ENCODE measurements at regions not wholly inside any gene's neighbourhood (a gene's known extent, or its start where the extent isn't known, plus 50 kb on each side); places are given as distances from the start of the nearest gene placed in this dataset.

DNA sequence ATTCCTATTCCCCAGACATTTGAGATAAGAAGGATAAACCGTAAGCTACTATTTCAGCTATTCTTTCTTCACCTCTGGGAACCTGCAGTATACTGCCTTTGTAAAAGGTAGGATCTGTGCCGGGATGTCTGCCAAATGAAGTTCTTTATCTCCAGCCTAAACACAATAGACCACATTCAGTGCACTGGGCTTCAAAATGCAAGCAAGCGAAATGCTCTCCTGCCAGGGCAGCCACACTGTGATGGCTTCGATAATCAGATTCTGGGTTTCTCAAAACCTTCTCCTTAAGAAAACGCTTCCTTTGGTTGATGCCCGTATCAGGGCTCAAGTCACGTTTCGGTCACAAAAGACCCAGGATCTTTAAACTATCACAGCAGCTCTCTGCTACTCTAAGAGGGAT is 299.5 kb upstream of the B3GAT1 start:
- FAIRE-seq (no peak), DNase-seq (ENCODE audit: low spot score) (no peak)

DNA sequence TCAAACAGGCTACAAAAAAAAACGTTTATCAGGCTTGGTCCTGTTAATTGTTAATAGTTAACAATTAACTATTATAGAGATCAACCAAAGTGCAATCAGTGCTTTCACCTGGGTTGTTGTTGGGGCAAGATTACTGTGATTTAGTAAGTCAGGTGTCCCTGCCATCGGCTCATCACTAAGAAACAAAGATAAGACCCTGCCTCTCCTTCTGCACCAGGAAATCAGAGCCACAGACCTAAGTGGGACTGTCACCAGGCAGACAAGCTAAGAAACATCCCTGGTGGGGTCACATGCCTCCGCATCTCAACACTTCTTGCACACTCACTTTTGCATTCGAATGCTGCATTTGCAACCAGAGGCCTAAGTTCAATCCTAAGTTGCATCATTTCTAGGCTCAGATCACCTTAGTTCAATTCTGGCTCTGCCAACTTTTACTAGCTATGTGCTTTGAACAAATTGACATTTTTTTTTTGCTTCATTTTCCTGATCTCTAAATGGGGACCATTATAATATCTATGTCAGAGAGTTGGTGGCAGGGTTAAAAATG is 298.9 kb upstream of the B3GAT1 start:
- FAIRE-seq (no peak), DNase-seq (ENCODE audit: low spot score) (no peak)

- no peak for DNase-seq (ENCODE audit: low spot score)
Measured at GRCh38 chr11:134705858-134706257, 293.8 kb upstream of the B3GAT1 start.

DNA sequence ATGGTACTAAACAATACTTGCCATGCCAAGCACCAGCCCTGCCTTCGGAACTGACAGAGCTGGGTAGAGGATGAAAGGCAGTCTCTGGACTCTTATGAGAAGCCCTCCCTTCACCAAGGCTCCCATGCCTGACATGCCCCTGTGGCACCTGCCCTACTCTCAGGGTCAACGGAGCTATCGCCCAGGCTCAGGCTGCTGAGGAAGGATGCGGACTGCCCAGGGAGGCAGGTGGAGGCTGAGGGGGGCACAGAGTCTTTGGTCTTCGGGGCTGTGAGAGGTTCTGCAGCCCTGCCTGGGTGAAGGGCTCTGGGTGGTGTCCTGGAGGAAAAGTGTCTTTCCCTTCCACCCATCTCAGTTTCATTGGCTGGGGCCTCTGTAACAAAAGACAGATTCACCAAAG is 290.8 kb upstream of the B3GAT1 start:
- no peak for DNase-seq (ENCODE audit: low spot score)
- no peak for FAIRE-seq

More at GRCh38 chr11:134705858-134706257, 293.8 kb upstream of the B3GAT1 start:
- no peak for FAIRE-seq

DNA sequence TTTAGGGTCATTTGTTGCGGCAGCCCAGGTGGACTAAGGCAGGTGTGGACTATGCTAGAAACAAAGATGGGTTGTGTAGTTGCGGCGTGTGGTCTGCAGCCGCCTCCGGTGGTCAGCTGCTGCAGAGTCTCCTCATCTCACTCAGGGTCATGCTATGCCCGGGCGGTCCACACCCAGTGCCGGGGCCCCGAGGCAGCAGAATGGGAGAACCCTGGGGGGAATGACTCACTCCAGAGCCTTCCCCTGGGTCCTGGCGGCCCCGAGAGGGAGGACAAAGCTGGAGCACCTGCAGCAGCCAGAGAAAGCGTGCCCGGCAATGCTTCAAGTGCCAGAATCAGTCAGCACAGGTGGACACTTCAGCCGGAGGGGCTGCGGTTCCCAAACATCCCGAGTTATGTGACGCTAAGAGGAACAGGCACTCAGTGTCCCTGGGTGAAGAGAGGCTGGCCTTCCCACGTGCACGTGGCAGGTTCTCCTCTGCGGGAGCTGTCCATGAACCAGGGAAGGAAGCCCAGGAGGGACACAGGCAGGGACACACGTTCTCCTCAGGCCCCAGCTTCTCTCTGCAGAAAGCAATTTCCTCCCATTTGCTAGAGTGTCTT is 289.6 kb upstream of the B3GAT1 start:
- DNase-seq (ENCODE audit: low spot score): no peak
- FAIRE-seq: no peak

DNA sequence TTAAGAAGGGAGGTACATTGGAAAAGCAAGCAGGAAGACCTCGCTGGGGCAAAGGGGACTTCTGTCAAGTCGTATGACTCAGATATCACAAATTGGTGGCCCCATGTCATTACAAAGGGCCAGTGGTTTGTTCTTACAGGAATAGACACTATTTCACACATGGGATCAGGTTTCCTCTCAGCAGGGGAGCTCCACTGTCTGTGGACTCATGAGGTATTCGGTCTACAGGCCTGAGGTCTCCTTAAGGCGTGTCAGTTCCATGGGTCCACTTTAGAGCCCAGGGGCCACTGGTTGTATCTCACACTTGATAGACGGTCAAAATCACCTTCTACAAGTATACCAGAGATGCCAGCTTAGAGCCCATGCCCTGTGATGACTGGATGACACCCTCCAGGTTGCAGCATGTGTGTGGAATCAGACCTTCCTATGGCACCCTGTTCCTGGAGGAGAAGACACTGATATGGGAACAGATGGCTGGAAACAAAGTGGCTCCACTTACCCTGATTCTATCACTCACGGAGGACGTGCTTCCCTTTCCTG is 288.1 kb upstream of the B3GAT1 start:
- DNase-seq (ENCODE audit: low spot score) (no peak), FAIRE-seq (no peak)

DNA sequence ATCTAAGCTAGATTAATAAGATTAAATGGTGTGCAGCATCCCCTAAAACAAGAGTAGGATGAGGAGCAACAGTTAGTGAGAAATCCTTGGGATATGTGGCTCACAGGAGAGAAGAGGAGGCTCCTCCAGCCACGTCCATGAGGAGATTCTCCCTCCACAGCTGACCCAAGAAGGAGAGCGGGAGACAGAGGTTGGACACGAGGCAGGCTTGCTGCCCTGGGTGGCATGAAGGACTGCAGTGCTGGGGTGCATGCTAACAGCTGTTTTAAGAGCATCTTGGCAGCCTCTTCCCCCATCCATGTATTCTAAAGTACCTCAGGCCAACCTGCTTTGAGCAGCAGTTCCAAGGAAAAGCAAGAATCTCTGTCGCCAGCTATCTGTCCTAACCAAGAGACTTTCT is 284.4 kb upstream of the B3GAT1 start:
- DNase-seq (ENCODE audit: low spot score): no peak
- FAIRE-seq: no peak

DNA sequence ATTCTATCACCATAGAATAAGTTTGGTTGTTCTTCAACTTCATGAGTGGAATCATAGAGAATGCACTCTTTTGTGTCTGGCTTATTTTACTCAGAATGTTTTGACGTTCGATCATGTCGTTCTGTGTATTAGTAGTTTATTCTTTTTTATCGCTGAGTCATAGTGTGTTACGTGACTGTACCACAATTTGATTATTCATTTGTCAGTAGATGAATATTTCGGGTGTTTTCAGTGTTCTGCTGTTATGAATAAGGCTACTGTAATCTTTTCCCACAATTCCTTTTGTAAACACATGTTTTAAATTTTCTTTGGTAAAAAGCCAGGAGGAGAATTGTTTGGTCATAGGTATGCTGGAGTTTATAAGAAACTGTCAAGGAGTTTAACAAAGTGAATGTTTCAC is 279.9 kb upstream of the B3GAT1 start:
- DNase-seq (ENCODE audit: low spot score) (no peak), FAIRE-seq (no peak)

- DNase-seq (ENCODE audit: low spot score) (no peak), FAIRE-seq (no peak)
Measured at GRCh38 chr11:134691295-134691873, 279.3 kb upstream of the B3GAT1 start.

DNA sequence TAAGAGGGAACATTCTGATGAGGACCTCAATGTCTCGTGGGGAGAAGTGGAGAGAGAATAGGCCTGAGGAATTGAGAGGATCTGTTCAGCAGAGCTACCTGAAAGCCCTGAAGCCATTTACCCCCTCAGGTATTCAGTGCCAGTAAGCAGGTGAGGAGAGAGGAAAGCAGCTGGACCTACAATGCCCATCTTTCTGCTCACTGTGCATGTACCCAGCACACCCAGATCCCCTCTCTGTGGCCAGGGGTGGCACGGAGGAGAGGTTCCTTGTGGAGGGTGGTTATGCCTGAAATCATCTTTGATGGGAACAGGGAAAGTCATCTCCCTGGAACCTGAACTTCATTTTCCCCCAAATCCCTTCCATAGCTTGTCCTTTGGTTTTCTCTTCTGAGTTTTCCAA is 277.8 kb upstream of the B3GAT1 start:
- DNase-seq (ENCODE audit: low spot score) (no peak), FAIRE-seq (no peak)

DNA sequence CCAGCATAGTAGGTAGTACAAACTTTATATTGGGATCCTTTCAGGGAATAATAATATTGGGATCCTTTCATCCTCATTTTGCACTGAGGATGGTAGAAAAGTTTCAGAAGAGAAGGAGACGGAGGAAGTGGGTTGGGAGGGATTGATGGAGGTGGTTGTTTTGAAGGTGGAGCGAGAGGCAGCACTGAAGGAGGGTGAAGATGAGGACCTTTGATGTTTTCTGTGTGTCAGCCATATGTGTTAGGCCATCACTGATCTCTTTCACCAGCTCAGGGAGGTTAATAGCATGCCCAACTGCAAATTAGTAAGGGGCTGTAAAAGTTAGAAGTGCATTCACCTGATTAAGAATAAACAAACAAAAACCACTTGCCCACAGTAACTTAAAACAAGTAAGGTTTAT is 275.5 kb upstream of the B3GAT1 start:
- no peak for DNase-seq (ENCODE audit: low spot score)
- FAIRE-seq: no peak

GRCh38 chr11:134686460-134687061 is 274.5 kb upstream of the B3GAT1 start:
- FAIRE-seq: no peak
- no peak for DNase-seq (ENCODE audit: low spot score)

GRCh38 chr11:134685793-134686380 is 273.8 kb upstream of the B3GAT1 start:
- DNase-seq (ENCODE audit: low spot score) (no peak), FAIRE-seq (no peak)

DNA sequence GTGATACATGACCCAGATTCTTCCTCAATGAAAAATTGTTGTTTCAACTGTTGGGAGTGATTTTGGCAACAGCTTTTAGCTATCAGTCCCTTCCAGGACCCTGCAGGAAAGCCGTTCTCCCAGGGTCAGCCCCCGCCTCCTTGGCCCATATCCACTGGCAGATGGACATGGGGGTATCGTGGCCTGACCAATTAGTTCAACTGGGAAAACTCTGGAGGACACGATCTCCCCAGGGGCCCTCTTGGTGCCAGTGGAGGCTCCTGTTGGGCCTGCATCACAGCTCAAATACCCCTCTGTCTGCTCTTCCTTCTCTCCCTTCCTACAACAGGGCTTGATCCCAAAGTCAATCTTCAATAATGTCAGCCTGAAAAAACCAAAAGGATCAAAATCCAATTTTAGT is 272.5 kb upstream of the B3GAT1 start:
- DNase-seq (ENCODE audit: low spot score): no peak
- no peak for FAIRE-seq

DNA sequence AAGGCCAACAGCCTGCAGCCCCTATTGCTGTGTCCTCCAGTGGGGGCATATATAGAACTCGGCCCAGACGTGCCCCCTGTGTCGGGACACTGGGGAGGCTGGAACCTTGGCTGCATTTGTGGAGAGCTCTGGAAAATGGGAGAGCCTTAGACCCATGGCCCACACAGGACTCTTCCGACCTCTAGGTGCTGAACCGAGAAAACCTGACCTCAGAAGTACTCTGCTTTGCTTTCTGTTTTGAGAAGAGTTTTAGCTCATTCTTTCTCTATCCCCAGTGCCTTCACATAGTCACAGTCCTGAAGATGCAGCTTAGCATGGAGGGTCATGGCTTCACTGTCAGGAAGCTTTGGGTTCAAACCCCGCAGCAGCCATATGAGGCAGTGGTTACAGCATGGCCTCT is 271.8 kb upstream of the B3GAT1 start:
- no peak for FAIRE-seq

DNA sequence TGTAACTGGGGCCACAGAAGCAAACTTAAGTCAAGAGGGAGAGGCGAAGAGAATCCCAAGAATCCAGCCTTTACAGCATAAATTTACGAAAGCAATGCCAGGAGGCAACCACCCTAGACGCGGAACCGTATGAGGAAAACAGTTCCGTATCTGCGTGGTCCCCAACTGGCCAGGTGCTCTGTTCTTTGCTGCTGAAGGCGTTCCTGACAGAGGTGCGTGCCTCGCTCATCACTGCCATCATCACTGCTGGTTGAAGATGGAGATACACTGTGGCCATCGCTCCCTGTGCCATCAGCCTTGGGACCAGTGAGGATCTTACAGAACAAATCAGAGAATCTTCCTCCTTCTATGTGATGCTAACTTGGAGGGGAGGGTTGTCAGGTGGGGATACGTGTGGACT is 270.5 kb upstream of the B3GAT1 start:
- DNase-seq (ENCODE audit: low spot score) (no peak), FAIRE-seq (no peak)

More for the DNA sequence above, 271.8 kb upstream of the B3GAT1 start:
- no peak for DNase-seq (ENCODE audit: low spot score)

DNA sequence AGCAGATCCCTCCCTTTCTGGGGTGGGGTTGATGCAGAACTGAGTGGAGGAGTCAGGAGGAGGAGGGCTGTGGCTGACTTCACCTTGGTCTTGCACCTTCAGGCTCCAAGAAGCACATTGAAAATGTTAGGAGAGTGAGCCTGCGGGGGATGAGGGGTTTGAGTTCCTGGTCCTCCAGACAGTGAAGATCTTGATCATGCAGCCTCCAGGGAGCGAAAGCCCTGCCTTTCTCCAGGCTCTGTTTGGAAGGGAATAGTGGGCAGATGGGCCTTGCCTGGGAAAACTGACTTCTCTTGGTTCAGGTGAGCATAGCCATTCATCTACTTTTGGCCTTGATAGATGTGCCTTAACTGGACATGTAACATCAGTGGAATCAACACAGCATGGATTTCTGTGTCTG is 267.6 kb upstream of the B3GAT1 start:
- FAIRE-seq: no peak

DNA sequence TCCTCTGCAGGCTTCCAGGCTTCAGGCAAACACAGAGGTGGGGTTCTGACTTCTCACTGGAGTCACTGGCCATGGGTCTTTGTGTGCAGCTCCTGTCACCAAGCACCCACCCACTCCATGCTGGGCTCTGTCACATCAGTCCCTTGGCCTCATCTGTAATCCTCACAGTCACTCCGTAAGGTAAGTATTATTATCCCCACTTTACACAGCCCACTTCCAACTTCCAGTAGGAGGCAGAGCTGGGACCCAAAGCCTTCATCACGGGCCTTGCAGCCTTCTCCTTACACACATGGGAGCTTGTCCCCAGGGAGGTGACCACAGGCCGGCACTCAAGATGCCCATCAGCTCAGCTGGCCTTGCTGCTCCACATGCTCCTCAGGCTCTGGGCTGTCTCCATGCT is 266.7 kb upstream of the B3GAT1 start:
- DNase-seq (ENCODE audit: low spot score): no peak
- no peak for FAIRE-seq

More for the DNA sequence above, 267.6 kb upstream of the B3GAT1 start:
- no peak for DNase-seq (ENCODE audit: low spot score)

GRCh38 chr11:134677891-134678551 is 266.0 kb upstream of the B3GAT1 start:
- FAIRE-seq (no peak), DNase-seq (ENCODE audit: low spot score) (no peak)

DNA sequence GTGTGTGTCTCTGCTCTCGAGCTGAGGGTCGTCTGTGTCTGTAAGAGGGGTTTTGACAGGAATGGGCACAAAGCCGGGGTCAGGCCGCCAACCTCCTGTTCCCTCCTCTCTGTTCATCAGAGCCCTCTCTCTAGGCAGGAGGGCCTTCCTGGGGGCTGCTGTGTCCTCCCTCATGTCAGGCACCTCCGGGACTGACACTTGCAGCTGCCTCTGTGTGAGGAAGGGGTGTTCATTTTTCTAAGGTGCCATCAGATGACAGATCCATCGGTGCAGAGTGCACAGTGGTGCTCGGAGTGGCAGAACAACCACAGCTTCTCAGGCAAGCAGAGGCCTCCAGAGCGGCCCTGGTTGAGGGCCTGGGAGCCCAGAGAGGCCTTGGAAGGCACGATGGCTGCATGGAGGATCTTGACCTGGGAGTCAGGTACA is 265.4 kb upstream of the B3GAT1 start:
- FAIRE-seq: no peak

DNA sequence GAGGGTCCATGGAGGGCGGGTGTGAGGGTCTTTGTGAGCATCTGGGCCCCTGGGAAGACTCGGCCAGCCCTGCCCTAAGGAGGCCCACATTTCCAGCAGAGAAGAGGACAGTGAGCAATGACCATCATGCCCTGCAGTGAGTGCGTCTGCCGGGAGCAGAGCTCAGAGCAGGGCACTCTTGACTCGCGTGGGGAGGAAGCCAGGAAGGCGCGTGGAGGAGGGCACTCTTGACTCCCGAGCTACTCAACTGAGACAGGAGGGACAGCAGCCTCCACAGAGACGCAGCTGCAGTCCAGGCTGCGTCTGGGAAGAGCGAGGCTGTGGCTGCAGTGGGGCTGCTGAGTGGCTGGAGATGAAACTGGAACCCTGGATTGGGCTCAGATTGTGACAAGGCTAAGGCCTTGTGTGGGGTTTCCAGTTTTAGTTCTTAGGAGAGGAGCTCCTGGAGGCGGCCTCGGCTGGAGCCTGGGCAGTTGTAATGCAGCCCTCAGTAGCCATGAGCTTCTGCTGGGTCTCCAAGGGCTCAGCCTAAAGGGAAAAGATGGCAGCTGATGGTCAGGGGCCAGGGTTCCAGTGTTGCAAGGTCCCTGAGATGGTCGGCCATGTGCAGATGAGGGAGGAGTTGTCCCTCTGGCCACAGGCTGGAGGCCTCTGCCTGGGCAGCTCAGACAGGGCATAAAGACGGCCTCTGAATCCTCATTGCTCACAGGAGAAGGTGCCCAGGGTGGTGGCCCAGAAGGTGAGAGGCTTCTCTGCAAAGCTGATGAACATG is 264.7 kb upstream of the B3GAT1 start:
- FAIRE-seq (no peak), DNase-seq (ENCODE audit: low spot score) (no peak)

More for the DNA sequence above, 265.4 kb upstream of the B3GAT1 start:
- no peak for DNase-seq (ENCODE audit: low spot score)
